ENCODE measurements at regions not wholly inside any gene's neighbourhood (a gene's known extent, or its start where the extent isn't known, plus 50 kb on each side); places are given as distances from the start of the nearest gene placed in this dataset.
"Not testable (repeated sequence)": the region's sequence is repeated elsewhere in the genome, so short reads cannot be mapped to it uniquely, and the experiment has no call there.

DNA sequence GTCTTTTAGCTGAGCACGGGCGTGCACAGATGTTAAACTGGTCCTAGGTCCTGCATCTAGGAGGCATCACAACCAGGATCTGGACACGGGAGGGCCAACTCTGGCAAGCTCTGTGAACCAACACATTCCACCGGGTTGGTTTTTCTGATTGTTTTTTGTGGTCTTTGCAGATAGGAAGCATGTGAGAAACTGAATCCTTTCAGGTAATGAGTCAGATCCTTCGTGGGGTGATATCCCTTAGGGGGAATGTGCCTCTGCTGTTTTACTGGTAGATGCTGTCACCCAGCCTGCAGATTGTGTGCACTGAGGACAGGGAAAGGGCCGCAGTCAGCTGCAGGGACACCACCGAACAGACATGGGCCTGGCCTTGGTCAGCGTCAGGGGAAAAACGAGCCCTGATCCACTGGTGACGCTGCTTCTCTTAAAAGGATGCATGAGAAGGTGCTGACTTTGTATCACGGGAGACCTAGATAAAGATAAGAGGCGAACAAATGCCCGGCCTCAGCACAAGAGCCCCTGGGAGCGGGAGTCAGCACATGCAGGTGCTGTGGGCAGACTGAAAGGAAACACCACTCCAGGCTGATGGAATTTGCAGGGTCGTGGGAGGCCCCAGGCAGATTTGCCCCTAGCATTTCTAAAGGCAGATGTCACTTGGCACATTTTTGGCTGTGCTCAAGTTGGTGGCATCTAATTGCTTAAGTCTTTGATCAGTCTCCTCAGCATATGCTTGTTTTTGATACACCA lies 51.1 kb downstream of the DOP1B start:
- no peak for DNase-seq

DNA sequence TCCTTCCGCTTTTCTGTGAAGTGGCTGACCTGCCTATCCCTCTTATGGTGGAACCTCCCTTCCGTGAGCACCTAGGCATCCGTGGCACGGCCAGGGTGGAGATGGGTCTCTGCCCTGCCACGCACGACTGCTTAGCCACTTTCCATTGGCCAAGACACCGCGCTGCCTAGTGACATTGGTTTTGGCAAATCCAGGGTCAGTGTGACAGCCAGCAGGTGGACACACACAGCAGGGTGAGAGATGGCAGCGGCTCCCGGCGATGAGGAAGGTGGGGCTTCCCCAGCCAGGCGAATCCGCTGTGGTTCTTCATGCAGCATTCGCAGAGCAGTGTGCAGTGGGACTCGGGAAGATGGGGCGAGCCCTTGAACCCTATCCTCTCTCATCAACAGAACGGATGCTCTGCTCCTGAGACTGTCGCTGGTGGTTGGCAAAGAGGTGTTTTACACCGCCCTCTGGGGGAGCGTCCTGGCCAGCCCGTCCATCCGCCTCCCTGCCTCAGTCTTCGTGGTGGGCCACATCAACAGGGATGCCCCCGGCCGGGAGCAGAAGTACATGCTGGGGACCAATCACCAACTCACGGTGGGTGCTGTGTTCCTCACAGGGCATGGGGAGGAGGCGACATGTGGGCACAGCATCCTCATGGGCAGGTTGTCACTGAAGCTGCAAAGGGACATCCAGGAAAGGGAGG lies 51.8 kb downstream of the DOP1B start:
- DNase-seq = no peak

DNA sequence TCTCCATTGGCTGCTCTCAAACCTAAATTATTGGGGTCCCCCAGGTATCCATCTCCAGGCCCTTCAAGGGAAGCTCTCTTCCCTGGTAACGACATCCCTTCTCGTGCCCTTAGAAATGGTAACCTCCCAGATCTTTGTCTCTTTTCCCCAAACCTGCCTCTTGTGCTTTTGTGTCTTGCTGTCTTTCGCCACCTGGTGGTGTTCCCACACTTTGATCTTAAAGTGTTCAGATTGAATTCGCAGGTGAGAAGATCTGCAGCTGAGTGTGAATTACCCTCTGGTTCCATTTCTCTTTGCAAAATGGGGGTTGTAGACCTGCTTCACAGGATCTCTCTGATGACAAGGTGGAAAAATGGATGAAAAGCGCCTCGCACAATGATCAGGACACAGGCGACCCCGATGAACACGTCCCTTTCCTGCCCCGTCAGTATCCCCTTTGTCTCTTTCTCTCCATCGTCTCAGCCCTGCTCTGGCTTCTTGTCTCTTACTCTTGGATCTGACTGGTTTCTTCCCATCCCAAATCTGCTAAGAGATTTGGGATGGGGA lies 53.1 kb downstream of the DOP1B start:
- DNase-seq = peak; percentile 16

DNA sequence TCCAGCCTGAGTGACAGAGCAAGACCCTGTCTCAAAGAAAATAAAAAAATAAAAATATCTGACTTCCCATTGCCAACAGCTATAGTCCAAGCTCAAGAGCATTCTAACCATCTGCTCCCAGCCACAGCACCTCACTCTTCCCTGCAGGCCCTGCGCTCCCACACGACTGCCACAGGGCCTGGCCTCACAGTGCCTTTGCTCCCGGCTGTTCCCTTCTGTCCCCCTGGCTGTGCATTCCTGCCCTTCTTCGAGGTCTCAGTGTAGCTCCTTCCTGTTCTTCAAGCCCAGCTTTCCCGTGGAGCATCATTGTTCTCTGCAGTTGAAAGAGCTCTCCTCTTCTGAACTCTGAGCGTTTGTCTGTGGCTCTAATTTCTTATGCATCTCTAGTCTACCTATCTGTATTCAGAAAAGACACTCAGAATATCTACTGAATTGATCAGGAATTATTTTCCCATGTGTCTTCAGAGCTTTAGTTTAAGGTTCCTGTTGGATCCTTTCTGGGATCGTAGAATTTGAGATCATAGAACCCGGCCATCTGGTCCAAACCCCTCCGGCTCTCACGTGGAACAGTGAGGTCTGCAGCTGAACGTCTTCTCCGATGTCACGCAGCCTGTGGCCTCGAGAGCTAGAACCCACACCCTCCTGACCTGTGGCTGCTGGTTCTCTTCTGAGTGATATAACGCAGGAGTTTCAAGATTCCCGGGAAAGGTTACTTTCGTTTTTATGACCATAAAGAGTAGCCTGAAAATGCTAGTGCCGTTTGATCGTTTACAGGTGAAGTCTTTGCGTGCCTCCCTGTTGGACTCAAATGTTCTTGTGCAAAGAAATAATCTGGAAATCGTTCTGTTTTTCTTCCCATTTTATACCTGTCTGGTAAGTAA lies 54.4 kb downstream of the DOP1B start:
- no peak for DNase-seq

DNA sequence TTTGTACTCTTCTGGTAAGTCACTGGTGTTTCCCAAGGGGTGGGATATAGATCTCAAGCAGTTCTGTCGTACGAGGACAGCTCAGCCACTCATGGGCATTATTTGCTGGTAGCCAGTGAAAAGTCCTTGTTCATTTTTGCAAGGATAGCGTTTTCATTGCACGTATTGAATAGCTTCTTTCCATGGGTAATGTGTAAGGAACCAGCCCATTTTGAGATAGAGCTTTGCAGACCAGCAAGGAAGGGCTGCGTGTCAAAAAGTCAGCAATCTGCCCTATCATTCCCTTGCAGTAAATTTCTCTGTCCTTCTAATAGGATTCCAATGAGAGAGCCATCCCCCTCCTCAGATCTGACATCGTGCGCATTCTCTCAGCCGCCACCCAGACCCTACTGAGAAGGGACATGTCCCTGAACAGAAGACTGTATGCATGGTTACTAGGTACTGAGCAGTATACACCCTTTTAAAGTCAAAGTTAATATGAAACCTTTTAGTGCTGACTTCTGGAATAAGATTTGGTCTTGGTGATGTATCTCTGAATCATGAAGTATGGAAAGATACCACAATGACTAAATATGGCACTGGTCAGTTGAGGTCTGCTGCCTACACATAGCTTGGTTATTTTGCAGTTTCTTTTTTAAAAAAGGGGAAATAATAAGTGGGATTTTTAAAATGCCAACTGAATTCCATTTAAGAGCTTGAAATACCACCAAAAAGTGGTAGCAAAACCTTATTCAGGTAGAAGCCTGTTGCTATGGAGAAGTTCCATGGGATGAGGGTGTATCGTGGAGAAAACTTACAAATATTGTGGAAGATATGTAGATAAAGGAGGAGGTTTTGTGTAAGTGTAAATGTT lies 55.3 kb downstream of the DOP1B start:
- no peak for DNase-seq

DNA sequence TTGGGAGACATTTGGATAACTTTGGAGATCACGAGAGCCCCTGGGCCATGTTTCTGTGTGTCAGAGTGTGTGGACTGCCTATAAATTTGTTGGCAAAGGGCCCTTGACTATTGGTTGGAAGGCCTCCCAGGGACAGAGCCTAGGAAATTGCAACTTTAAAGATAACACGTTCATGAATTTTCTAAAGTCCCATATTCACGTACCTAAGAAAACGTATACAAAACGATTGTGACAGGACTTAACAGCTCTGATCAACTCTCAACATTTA lies 55.8 kb downstream of the DOP1B start:
- DNase-seq = no peak

DNA sequence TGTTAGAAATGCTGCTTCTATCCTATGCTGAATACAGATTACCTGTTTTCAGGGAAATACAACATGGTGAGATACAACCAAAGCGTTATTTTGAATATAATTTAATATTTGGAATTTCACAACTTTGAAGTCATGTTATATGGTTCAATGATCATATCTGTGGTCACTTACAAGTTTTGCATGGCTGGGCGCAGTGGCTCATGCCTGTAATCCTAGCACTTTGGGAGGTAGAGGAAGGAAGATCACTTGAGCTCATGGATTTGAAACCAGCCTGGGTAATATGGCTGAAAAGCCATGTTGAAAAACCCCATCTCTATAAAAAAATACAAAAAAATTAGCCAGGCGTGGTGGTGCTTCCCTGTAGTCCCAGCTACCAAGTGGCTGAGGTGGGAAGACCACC lies 57.9 kb downstream of the DOP1B start:
- no peak for DNase-seq

DNA sequence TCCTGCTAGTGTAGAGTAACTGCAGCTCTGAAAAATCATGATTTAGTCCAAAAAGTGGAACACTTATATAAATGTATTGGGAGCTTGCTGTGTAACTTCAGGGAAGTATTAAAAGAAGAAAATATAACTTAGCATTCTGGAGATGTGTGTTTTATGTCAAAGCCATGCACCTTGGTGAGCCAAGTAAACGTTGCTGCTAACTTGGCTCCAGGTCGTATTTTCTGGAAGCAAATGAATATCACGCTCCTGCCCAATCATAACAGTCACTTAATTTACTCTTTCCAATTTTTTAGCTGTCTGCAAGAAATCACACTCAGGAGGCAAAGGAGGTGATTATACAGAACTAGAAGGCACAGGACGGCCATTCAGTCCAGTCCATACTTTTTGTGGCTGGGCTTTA lies 61.1 kb downstream of the DOP1B start:
- no peak for DNase-seq

DNA sequence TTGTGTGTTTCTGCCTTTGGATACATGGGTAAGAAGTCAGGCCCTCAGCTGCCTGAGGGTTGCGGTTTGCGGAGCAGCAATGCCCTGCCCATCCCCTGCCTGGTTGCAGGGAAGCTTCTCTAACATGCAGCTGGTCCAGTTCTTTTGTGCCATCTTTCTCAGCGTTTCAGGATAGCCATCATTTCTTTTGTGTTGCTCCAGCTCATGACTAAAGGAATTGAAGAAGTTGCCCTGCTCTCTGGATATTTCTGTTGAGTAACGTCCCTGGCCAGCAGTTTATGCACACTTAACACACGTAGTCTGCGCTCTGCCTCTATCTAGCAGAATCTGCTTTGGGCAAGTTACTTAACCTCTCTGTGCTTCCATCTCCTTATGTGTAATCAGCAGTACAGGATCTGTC lies 62.1 kb downstream of the DOP1B start:
- no peak for DNase-seq

DNA sequence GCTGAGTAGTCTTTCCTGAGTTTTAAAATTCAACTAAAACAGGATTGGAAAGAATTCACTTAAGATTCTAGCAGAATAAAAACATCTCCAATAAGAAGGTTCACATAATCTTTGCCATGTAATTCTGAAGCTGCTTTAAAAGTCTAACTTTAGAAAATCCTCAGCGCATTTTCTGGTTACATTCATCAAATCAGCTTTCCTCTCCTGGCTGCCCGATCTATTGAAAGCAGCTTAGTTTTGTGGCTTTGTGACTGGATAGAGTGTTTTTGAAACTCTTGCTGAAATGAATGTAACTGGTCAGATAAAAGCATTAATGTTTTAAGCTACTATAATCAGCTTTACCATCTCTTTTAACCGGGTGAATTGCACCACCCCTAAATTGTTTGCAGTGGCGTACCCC lies 66.8 kb downstream of the DOP1B start:
- no peak for DNase-seq

DNA sequence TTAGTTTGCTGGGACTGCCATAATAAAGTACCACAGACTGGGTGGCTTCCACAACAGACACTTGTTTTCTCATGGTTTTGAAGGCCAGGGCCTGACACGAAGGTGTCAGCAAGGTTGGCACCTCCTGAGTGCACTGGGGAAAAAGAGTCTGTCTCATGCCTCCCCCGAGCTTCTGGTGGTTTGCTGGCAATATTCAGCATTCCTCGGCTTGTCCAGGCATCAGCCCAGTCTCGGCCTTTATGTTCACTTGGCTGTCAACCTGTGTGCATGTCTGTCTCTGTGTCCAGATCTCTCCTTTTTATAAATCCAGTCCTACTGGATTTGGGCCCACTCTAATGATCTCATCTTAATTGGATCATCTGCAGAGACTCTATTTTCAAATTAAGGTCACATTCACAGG lies 72.6 kb downstream of the DOP1B start:
- no peak for DNase-seq

DNA sequence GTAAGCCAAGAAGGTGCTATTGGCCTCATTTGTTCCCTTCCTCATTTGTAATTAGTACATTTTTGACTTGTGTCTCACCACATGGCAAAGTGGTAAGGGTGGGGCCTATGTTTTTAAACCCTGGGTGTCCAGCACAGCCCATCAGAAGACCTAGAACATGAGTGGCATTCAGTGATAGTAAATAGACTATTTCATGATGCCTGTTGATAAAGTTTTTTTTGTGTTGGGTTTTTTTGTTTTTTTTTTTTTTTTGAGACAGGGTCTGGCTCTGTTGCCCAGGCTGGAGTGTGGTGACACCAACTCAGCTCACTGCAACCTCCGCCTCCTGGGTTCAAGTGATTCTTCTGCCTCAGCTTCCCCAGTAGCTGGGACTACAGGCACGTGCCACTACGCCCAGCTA lies 74.8 kb downstream of the DOP1B start:
- DNase-seq = not testable (repeated sequence)

DNA sequence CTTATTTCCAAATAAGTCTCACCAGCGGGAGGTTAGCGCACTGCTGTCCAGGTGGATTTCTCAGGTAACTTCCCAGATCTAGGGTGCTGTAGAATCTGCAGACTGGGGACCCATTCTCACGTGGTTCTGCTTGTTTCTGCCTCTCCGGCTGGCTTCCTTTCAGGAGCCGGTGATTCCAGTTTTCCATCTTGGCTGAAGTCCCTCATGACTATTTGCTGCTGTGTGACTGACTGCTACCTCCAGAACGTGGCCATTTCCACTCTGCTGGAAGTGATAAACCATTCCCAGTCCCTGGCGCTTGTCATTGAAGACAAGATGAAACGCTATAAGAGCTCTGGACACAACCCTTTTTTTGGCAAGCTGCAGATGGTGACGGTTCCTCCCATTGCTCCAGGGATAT lies 76.0 kb downstream of the DOP1B start:
- no peak for DNase-seq

DNA sequence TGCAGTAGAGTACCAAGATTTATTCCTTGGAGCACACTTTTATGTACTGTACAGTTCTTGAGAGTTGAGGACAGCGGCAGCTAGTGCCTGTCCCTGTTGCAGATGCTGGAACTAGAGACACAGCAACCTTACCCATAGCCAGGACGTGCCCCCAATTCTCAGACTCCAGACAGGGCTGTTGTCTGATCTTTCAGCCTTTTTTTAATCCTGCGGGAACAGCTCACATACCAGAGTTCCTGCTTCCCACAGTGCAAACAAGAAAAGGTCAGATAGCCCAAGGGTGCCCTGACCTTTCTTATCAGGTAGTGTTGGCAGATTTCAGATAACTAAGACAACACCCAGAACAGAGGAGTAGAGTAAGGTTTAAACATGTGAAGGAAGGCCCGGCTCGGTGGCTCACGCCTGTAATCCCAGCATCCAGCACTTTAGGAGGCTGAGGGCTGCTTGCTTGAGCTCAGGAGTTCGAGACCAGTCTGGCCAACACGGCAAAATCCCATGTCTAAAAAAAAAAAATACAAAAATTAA lies 78.5 kb downstream of the DOP1B start:
- DNase-seq = no peak

DNA sequence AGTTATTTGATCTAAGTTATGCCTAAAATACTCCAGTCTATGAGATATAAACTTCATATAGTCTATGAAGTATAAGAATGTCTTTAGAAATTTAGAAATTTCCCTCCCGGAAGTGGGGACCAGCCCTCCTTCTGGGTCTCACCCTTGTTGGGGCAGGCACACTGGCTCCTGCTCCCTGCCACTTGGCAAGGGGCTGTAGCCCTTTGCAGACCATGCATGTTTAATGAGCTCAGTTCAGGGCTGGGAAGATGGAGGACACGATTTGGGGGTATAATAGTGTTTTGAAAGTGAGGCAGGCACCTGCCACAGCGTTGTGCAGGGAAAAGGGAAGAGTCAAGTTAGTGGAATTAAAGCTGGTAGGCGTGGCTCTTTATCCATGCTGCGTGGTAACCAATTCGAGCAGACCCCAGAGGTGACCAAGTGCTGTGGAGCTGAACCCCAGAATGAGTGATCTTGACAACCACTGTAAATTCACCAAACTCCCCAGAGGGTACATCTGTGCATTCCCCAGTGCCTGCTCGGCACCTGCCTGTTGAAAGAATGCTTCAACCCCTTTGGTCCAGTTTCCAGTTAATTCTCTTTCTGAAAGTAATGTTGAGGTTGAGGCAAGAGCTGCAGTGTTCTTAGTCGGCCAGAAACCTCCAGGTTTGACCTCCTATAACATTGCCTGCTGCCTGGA lies 79.6 kb downstream of the DOP1B start:
- DNase-seq = no peak

DNA sequence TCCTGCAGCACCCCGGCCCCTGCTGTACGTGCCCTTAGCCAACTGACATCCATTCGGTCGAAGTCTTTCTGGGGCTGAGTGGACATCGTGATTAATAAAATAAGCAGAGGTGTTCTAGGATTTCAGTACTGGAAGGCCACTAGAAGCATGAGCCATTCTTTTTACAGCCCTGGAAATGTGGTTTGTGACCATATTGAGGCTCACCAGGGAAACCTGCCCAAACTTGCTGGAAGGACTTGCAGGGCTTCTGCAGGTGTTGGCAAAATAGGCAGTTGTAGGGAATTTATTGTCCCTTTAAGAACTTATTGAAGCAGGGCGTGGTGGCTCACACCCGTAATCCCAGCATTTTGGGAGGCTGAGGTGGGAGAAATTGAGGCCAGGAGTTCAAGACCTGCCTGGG lies 80.8 kb downstream of the DOP1B start:
- no peak for DNase-seq

DNA sequence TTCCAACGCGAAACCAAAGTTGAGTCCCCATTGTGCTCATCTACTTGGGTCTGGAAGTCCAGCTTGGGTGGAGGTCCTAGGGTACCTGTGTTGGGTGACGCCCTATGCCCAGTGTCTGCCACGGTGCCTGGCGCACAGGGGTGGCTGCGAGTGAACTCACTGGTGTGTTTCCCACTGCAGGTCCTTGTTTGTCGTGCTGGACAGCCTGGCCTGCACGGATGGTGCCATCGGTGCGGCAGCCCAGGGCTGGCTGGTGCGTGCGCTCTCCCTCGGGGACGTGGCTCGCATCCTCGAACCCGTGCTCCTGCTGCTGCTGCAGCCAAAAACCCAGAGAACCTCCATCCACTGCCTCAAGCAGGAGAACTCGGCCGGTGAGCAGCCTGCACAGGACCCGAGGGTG lies 80.4 kb upstream of the MORC3 start:
- DNase-seq = no peak

DNA sequence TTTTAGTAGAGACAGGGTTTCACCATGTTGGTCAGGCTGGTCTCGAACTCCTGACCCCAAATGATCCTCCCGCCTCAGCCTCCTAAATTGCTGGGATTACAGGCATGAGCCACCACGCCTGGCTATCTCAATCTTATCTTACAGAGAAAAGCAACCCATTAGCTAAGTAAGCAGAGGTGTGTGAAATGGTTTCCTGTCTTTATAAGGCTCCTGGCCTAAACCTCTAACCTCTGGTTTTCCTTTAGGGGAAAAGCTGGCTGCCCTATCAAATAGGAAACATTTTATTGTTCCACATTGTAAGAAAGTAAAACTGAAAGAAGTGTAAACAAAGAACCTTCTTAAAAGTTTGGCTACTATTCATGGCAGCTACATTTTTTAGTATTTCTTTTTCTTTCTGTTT lies 78.3 kb upstream of the MORC3 start:
- DNase-seq = no peak

DNA sequence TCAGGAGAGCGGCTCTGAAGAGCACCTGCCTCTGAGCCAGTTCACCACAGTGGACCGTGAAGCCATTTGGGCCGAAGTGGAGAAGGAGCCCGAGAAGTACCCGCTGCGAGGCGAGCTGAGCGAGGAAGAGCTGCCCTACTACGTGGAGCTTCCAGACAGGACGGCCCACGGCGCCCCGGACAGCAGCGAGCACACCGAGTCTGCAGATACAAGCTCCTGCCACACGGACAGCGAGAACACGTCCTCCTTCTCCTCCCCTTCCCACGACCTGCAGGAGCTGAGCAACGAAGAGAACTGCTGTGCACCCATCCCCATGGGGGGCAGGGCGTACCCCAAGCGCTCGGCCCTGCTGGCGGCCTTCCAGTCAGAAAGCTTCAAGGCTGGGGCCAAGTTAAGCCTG lies 74.9 kb upstream of the MORC3 start:
- no peak for DNase-seq

DNA sequence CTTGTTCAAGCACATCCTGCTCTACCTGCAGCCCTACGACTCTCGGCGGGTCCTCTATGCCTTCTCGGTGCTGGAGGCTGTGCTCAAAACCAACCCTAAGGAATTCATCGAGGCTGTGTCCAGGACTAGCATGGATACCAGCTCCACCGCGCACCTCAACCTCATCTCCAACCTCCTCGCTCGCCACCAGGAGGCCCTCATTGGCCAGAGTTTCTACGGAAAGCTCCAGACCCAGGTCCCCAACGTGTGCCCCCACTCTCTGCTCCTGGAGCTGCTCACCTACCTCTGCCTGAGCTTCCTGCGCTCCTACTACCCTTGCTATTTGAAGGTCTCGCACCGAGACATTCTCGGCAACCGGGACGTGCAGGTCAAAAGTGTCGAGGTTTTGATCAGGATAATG lies 74.3 kb upstream of the MORC3 start:
- DNase-seq = no peak

DNA sequence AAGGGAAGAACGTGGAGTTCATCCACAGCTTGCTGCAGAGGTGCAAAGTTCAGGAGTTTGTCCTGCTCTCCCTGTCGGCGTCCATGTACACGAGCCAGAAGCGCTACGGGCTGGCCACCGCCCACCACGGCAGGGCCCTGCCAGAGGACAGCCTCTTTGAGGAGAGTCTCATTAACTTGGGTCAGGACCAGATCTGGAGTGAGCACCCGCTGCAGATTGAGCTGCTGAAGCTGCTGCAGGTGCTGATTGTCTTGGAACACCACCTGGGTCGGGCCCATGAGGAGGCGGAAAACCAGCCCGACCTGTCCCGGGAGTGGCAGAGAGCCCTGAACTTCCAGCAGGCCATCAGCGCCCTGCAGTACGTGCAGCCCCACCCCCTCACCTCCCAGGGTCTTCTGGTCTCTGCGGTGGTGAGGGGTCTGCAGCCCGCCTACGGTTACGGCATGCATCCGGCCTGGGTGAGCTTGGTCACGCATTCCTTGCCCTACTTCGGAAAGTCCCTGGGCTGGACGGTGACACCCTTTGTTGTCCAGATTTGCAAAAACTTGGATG lies 73.8 kb upstream of the MORC3 start:
- no peak for DNase-seq

Measured in muscle of arm (tissue), 1 donor.